IMR-90 (cell line): ENCODE measurements at regions not wholly inside any gene's neighbourhood (a gene's known extent, or its start where the extent isn't known, plus 50 kb on each side); places are given as distances from the start of the nearest gene placed in this dataset.

Experiments
- ATAC-seq: fragments of 200-7000 bp; cut with Tn5 transposase; 2 replicates; pipeline ENCODE4 v1.9.1; 2020; ENCODE audit warnings: low read depth, mild to moderate bottlenecking, moderate library complexity
- BruUV-seq: library from RNA; stranded (reverse); fragments of 400-500 nt; replicated peaks from 2 replicates; lab custom pipeline; 2021; lab: Mats Ljungman, UMichigan
- CTCF ChIA-PET: fragments of 300-600 bp; formaldehyde crosslinking; extraction: SDS; loops from one replicate; lab custom pipeline; 2021; ENCODE audit warnings: antibody characterized with exemption; lab: Yijun Ruan, JAX
- POLR2A ChIA-PET: fragments of 300-600 bp; sonication (Branson Sonifier 250); formaldehyde crosslinking; loops from one replicate; lab custom pipeline; 2022; ENCODE audit warnings: antibody characterized with exemption; ENCODE audit not compliant: unreplicated experiment; lab: Charles Lee
- DNase-seq: peaks from one replicate; pipeline ENCODE4 v3.0.0; 2013
- H2AFZ ChIP-seq: replicated peaks from 2 replicates; pipeline ENCODE3; 2013; ENCODE audit warnings: low read length, mild to moderate bottlenecking; ENCODE audit not compliant: poor library complexity
- H2AK5ac ChIP-seq: 2 replicates; pipeline ENCODE4 v1.6.1; 2013; ENCODE audit warnings: low read depth, low read length, inconsistent platforms
- H2AK9ac ChIP-seq: replicated peaks from 2 replicates; pipeline ENCODE3; 2013; ENCODE audit warnings: mild to moderate bottlenecking, low read depth, low read length, moderate library complexity; ENCODE audit not compliant: poor library complexity
- H2BK120ac ChIP-seq: 2 replicates; pipeline ENCODE4 v1.6.1; 2013; ENCODE audit warnings: low read depth, low read length, inconsistent platforms
- H2BK15ac ChIP-seq: 3 replicates; pipeline ENCODE4 v1.6.1; 2013; ENCODE audit warnings: low read depth, low read length, inconsistent platforms
- H2BK20ac ChIP-seq: 2 replicates; pipeline ENCODE4 v1.6.1; 2013; ENCODE audit warnings: low read depth, mild to moderate bottlenecking, inconsistent platforms, low read length, moderate library complexity
- H2BK5ac ChIP-seq: 2 replicates; pipeline ENCODE4 v1.6.1; 2013; ENCODE audit warnings: mild to moderate bottlenecking, low read depth, low read length, inconsistent platforms; ENCODE audit not compliant: poor library complexity, severe bottlenecking
- H3K14ac ChIP-seq: replicated peaks from 2 replicates; pipeline ENCODE4 v1.6.1; 2013; ENCODE audit warnings: low read depth, low read length, inconsistent platforms
- H3K18ac ChIP-seq: 2 replicates; pipeline ENCODE4 v1.6.1; 2013; ENCODE audit warnings: low read depth, low read length, control low read depth
- H3K23ac ChIP-seq: 2 replicates; pipeline ENCODE4 v1.6.1; 2013; ENCODE audit warnings: low read depth, low read length, inconsistent platforms
- H3K27ac ChIP-seq: 2 replicates; pipeline ENCODE4 v1.5.1; 2013; ENCODE audit warnings: mild to moderate bottlenecking, control low read depth, low read length; ENCODE audit not compliant: insufficient read depth
- H3K27me3 ChIP-seq: 2 replicates; pipeline ENCODE4 v1.6.1; 2013; ENCODE audit warnings: low read length; ENCODE audit not compliant: control insufficient read depth, insufficient read depth
- H3K36me3 ChIP-seq: 2 replicates; pipeline ENCODE4 v1.6.1; 2013; ENCODE audit warnings: low read length, mixed read lengths; ENCODE audit not compliant: control insufficient read depth, insufficient read depth
- H3K4ac ChIP-seq: 2 replicates; pipeline ENCODE4 v1.6.1; 2013; ENCODE audit warnings: low read depth, low read length, inconsistent platforms
- H3K4me1 ChIP-seq: 2 replicates; pipeline ENCODE4 v1.6.1; 2013; ENCODE audit warnings: low read length, mixed read lengths; ENCODE audit not compliant: control insufficient read depth, insufficient read depth
- H3K4me2 ChIP-seq: 2 replicates; pipeline ENCODE4 v1.6.1; 2013; ENCODE audit warnings: low read depth, mild to moderate bottlenecking, control low read depth, low read length, moderate library complexity
- H3K4me3 ChIP-seq: 2 replicates; pipeline ENCODE4 v1.5.1; 2013; ENCODE audit warnings: low read depth, mild to moderate bottlenecking, control low read depth, low read length, moderate library complexity; ENCODE audit not compliant: insufficient read depth
- H3K56ac ChIP-seq: 2 replicates; pipeline ENCODE4 v1.6.1; 2013; ENCODE audit warnings: low read length, inconsistent platforms; ENCODE audit not compliant: insufficient read depth; ENCODE audit errors: extremely low read depth
- H3K79me1 ChIP-seq, 2 experiments: 2 replicates each; pipeline ENCODE4 v1.6.1; 2013; ENCODE audit warnings: low read length in 2 of 2, inconsistent platforms in 1 of 2, low read depth in 1 of 2
- H3K9ac ChIP-seq: 2 replicates; pipeline ENCODE4 v1.6.1; 2013; ENCODE audit warnings: low read depth, low read length, control low read depth
- H3K9me1 ChIP-seq: 2 replicates; pipeline ENCODE4 v1.6.1; 2013; ENCODE audit warnings: low read length, inconsistent platforms; ENCODE audit not compliant: insufficient read depth
- H3K9me3 ChIP-seq: 2 replicates; pipeline ENCODE4 v1.6.1; 2013; ENCODE audit warnings: low read length; ENCODE audit not compliant: control insufficient read depth, insufficient read depth
- H4K20me1 ChIP-seq: 2 replicates; pipeline ENCODE4 v1.6.1; 2013; ENCODE audit warnings: low read length, inconsistent platforms; ENCODE audit not compliant: insufficient read depth
- H4K5ac ChIP-seq: 2 replicates; pipeline ENCODE4 v1.6.1; 2013; ENCODE audit warnings: mild to moderate bottlenecking, low read depth, low read length, control low read depth
- H4K8ac ChIP-seq, 2 experiments: 2 replicates each; pipeline ENCODE4 v1.6.1; 2013; ENCODE audit warnings: low read depth in 2 of 2, low read length in 2 of 2, control low read depth in 1 of 2, inconsistent platforms in 1 of 2
- H4K91ac ChIP-seq: 2 replicates; pipeline ENCODE4 v1.6.1; 2013; ENCODE audit warnings: low read depth, low read length, inconsistent platforms; ENCODE audit not compliant: insufficient read depth
- CEBPB ChIP-seq: IDR thresholded peaks from 2 replicates; pipeline ENCODE4 v1.6.1; 2012; ENCODE audit warnings: low read depth, low read length, improper control_type of control experiment
- CHD1 ChIP-seq: IDR thresholded peaks from 2 replicates; pipeline ENCODE4 v1.6.1; 2012; ENCODE audit warnings: low read depth, low read length, improper control_type of control experiment
- CTCF ChIP-seq: conservative IDR thresholded peaks from 2 replicates; pipeline ENCODE4 v1.5.1; 2012; ENCODE audit warnings: mild to moderate bottlenecking, low read depth, low read length, improper control_type of control experiment
- ELK1 ChIP-seq: fragments of 150-350 bp; IDR thresholded peaks from 2 replicates; pipeline ENCODE4 v1.6.1; 2016; ENCODE audit warnings: low read depth, mild to moderate bottlenecking, low read length, moderate library complexity, borderline replicate concordance
- FOS ChIP-seq: fragments of 150-350 bp; IDR thresholded peaks from 2 replicates; pipeline ENCODE4 v1.6.1; 2016; ENCODE audit warnings: low read depth, low read length
- MAFK ChIP-seq: IDR thresholded peaks from 2 replicates; pipeline ENCODE4 v1.6.1; 2012; ENCODE audit warnings: low read depth, low read length, improper control_type of control experiment
- MAZ ChIP-seq: IDR thresholded peaks from 2 replicates; pipeline ENCODE4 v1.6.1; 2012; ENCODE audit warnings: low read depth, mild to moderate bottlenecking, low read length, improper control_type of control experiment, moderate library complexity, borderline replicate concordance
- MXI1 ChIP-seq: IDR thresholded peaks from 2 replicates; pipeline ENCODE4 v1.6.1; 2012; ENCODE audit warnings: low read depth, mild to moderate bottlenecking, low read length, moderate library complexity, borderline replicate concordance
- NFE2L2 ChIP-seq: fragments of 150-350 bp; IDR thresholded peaks from 2 replicates; pipeline ENCODE4 v1.6.1; 2016; ENCODE audit warnings: low read depth, mild to moderate bottlenecking, low read length
- POLR2A ChIP-seq: IDR thresholded peaks from 2 replicates; pipeline ENCODE4 v1.6.1; 2012; ENCODE audit warnings: mild to moderate bottlenecking, low read depth, low read length
- RAD21 ChIP-seq: IDR thresholded peaks from 2 replicates; pipeline ENCODE4 v1.6.1; 2012; ENCODE audit warnings: low read length, improper control_type of control experiment
- RCOR1 ChIP-seq: IDR thresholded peaks from 2 replicates; pipeline ENCODE4 v1.6.1; 2012; ENCODE audit warnings: mild to moderate bottlenecking, low read length, improper control_type of control experiment; ENCODE audit not compliant: insufficient replicate concordance
- RFX5 ChIP-seq: IDR thresholded peaks from 2 replicates; pipeline ENCODE4 v1.8.0; 2012; ENCODE audit warnings: low read depth, mild to moderate bottlenecking, low read length, moderate library complexity
- SMC3 ChIP-seq: fragments of 150-350 bp; IDR thresholded peaks from 2 replicates; pipeline ENCODE4 v1.6.1; 2016; ENCODE audit warnings: low read depth, mild to moderate bottlenecking, antibody characterized with exemption, low read length, moderate library complexity
- WGBS, 2 experiments: methylation state at CpG; one replicate each; pipeline versions ENCODE4 v1.1.5 to v1.1.7; 2013; ENCODE audit warnings: missing lambda C conversion rate in 2 of 2; ENCODE audit not compliant: insufficient read length in 1 of 2; ENCODE audit errors: extremely low coverage in 2 of 2; 5-methylcytosine and 5-hydroxymethylcytosine counted together
- dilution Hi-C: fragments of 300-500 bp; cut with HindIII; formaldehyde crosslinking; loops from one replicate; pipeline ENCODE4 v1.14.3; 2018; ENCODE audit warnings: low sequenced_read_pairs; ENCODE audit not compliant: unreplicated experiment
- in situ Hi-C: fragments of 300-500 bp; cut with MboI; formaldehyde crosslinking; loops from 3 replicates; pipeline ENCODE4 v1.14.3; 2019; ENCODE audit warnings: low sequenced_read_pairs, inconsistent platforms, mixed read lengths
- intact Hi-C: fragments of 100-400 bp; cut with micrococcal nuclease; formaldehyde crosslinking; loops from 2 replicates; pipeline ENCODE4 v1.10.0; 2022
- TF ChIP-seq, protein P1 (sequence below): fragments of 150-350 bp; IDR thresholded peaks from 2 replicates; pipeline ENCODE4 v1.6.1; 2017; ENCODE audit warnings: mild to moderate bottlenecking, antibody characterized with exemption, low read length, low read depth

DNA sequence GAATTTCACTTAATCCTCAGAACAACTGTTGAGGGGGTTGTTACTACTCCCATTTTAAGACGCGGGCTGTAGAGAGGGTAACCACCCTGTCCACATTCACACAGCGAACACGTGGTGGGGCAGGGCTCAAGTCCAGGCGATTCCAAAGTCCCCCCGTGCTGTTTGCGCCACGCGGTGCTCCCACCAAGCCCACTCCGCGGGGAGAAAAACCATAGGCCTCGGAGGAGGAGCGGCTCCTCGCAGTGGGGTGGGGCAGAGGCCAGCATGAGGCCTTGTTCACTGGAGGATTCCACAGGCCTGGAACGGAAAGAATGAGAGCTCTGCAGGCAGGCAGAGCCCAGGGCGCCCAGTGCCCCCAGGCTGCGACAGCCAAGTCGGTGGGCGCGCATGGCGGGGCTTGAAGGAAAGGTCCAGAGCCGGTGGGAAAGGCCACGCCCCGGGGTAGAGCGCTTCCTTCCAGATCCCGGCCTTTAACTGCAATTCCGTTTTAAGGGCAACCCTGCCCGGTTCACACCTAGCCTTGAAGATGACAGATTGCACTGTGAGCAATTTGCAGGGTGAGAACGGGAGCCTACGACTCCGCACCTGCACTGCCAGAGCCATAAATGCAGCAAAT lies 161.8 kb upstream of the TBL1XR1 start:
- in situ Hi-C loops (loop anchor here (10.0 kb wide), 1 partner anchor 304 kb away; no protein-coding TSS in a partner anchor), dilution Hi-C loops (no loop called here), intact Hi-C loops (no loop called here)
- peak overlapping the region; percentile 88 for H3K18ac ChIP-seq
- peaks cover 0 to 15% of the 10 kb centered on the region in 2 experiments; a peak in 2 of 4 replicates for H3K79me1 ChIP-seq
- ChIA-PET POLR2A (interaction anchor here (1.0 kb wide), 1 partner anchor 162 kb away, joined by 3 read pairs; the partner anchor contains the start of gene TBL1XR1), CTCF (no interaction called here)
- peak overlapping the region; percentile 56 to 89 for H4K8ac ChIP-seq
- H2BK20ac ChIP-seq: peak overlapping the region; percentile 73
- no peaks in the 10 kb centered on the region for H3K27me3 ChIP-seq
- WGBS, 2 experiments: 74% methylated on average over 10 of the region's 31 CpGs; no CpG with 5 or more reads in 1 of the 2 experiments
- H3K9me1 ChIP-seq: no peaks in the 10 kb centered on the region
- no peak overlapping the region; the same call in 1 of the 2 replicates for H3K9ac ChIP-seq
- peak overlapping the region; percentile 83 for H2AFZ ChIP-seq
- no peaks in the 10 kb centered on the region for H3K9me3 ChIP-seq
- H3K14ac ChIP-seq: peak overlapping the region; percentile 53
- H3K4me1 ChIP-seq: peaks cover 27% of the 10 kb centered on the region
- no peaks in the 10 kb centered on the region for H4K20me1 ChIP-seq
- H3K27ac ChIP-seq: peak overlapping the region; percentile 59
- no TSS peak for BruUV-seq
- peak overlapping the region; percentile 7 for H3K23ac ChIP-seq
- H3K4me2 ChIP-seq: peak overlapping the region; percentile 19; the same call in 1 of the 2 replicates
- ATAC-seq (no peak), DNase-seq (no peak)
- peak overlapping the region; percentile 86 for H2BK120ac ChIP-seq
- H3K56ac ChIP-seq: peak overlapping the region; percentile 8; the same call in 1 of the 2 replicates
- H2AK5ac ChIP-seq: peak overlapping the region; percentile 74
- H4K5ac ChIP-seq: peak overlapping the region; percentile 97
- H3K4me3 ChIP-seq: no peak overlapping the region
- peak overlapping the region; percentile 84 for H4K91ac ChIP-seq
- H2BK15ac ChIP-seq: peak overlapping the region; percentile 75; the same call in 2 of the 3 replicates
- H3K4ac ChIP-seq: peak overlapping the region; percentile 82
- peak overlapping the region; percentile 83 for H2AK9ac ChIP-seq
- peak overlapping the region; percentile 88 for H2BK5ac ChIP-seq
- no peaks in the 10 kb centered on the region for H3K36me3 ChIP-seq
- TF ChIP-seq RFX5 (no peak), CHD1 (no peak), ELK1 (no peak), CTCF (no peak), FOS (no peak), NFE2L2 (no peak), MAFK (no peak), MAZ (no peak), RAD21 (no peak), MXI1 (no peak), POLR2A (no peak), SMC3 (no peak), CEBPB (no peak), RCOR1 (no peak)
- TF ChIP-seq, protein P1, sequence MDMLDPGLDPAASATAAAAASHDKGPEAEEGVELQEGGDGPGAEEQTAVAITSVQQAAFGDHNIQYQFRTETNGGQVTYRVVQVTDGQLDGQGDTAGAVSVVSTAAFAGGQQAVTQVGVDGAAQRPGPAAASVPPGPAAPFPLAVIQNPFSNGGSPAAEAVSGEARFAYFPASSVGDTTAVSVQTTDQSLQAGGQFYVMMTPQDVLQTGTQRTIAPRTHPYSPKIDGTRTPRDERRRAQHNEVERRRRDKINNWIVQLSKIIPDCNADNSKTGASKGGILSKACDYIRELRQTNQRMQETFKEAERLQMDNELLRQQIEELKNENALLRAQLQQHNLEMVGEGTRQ: no peak
